ENCODE measurements at regions not wholly inside any gene's neighbourhood (a gene's known extent, or its start where the extent isn't known, plus 50 kb on each side); places are given as distances from the start of the nearest gene placed in this dataset.

DNA sequence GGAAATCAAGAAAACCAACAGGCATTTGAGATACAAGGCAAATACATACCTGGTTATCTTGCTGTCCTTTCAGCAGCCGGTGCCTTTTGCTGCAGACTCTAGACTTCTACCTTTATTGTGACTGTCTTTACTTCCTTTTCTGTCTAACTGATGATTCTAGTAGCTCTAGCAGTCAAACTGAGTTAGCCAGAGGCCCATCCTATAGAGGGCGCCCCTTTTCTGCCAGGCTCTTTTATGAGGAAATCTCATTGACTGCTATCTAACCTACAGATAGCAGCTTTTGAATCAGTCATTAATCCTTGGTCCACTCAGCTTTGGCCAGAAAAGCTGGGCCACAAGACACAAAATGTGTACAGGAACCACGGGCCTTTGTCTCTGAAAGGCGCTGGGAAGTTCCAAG lies 87.5 kb upstream of the WSB1 start:
- TF ChIP-seq, protein P1, sequence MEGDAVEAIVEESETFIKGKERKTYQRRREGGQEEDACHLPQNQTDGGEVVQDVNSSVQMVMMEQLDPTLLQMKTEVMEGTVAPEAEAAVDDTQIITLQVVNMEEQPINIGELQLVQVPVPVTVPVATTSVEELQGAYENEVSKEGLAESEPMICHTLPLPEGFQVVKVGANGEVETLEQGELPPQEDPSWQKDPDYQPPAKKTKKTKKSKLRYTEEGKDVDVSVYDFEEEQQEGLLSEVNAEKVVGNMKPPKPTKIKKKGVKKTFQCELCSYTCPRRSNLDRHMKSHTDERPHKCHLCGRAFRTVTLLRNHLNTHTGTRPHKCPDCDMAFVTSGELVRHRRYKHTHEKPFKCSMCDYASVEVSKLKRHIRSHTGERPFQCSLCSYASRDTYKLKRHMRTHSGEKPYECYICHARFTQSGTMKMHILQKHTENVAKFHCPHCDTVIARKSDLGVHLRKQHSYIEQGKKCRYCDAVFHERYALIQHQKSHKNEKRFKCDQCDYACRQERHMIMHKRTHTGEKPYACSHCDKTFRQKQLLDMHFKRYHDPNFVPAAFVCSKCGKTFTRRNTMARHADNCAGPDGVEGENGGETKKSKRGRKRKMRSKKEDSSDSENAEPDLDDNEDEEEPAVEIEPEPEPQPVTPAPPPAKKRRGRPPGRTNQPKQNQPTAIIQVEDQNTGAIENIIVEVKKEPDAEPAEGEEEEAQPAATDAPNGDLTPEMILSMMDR (IDR thresholded peaks at IDR 0.05): no peak
- no peak for TF ChIP-seq POLR2A (IDR thresholded peaks at IDR 0.05)
- no peak for TF ChIP-seq EP300 (IDR thresholded peaks at IDR 0.05)

Measured in ovary (tissue), 3 donors.